ENCODE measurements at regions not wholly inside any gene's neighbourhood (a gene's known extent, or its start where the extent isn't known, plus 50 kb on each side); places are given as distances from the start of the nearest gene placed in this dataset.

- no peak for DNase-seq (ENCODE audit: extremely low read depth, low read depth)
- H3K4me3 ChIP-seq (replicated peaks; ENCODE audit: low read depth, low read length): no peak overlapping the region
- no peak for TF ChIP-seq CTCF (IDR thresholded peaks at IDR 0.05; ENCODE audit: low read depth, low read length, missing control alignments)
Observed at GRCh38 chr13:59367467-59367866, 796.3 kb downstream of the DIAPH3 start.

- TF ChIP-seq CTCF (IDR thresholded peaks at IDR 0.05; ENCODE audit: low read depth, low read length, missing control alignments): no peak
- no peak overlapping the region for H3K4me3 ChIP-seq (replicated peaks; ENCODE audit: low read depth, low read length)
- no peak for DNase-seq (ENCODE audit: extremely low read depth, low read depth)
Observed at GRCh38 chr13:59367904-59368303, 795.8 kb downstream of the DIAPH3 start.

- no peak overlapping the region for H3K4me3 ChIP-seq (replicated peaks; ENCODE audit: low read depth, low read length)
- no peak for DNase-seq (ENCODE audit: extremely low read depth, low read depth)
- no peak for TF ChIP-seq CTCF (IDR thresholded peaks at IDR 0.05; ENCODE audit: low read depth, low read length, missing control alignments)
Observed at GRCh38 chr13:59368693-59369092, 795.0 kb downstream of the DIAPH3 start.

GRCh38 chr13:59371229-59371628 is 792.5 kb downstream of the DIAPH3 start:
- TF ChIP-seq CTCF (IDR thresholded peaks at IDR 0.05; ENCODE audit: low read depth, low read length, missing control alignments): no peak
- no peak for DNase-seq (ENCODE audit: extremely low read depth, low read depth)
- no peak overlapping the region for H3K4me3 ChIP-seq (replicated peaks; ENCODE audit: low read depth, low read length)

- no peak for TF ChIP-seq CTCF (IDR thresholded peaks at IDR 0.05; ENCODE audit: low read depth, low read length, missing control alignments)
- DNase-seq (ENCODE audit: extremely low read depth, low read depth): no peak
- H3K4me3 ChIP-seq (replicated peaks; ENCODE audit: low read depth, low read length): no peak overlapping the region
Observed at GRCh38 chr13:59373341-59373740, 790.4 kb downstream of the DIAPH3 start.

- H3K4me3 ChIP-seq (replicated peaks; ENCODE audit: low read depth, low read length): no peak overlapping the region
- no peak for DNase-seq (ENCODE audit: extremely low read depth, low read depth)
- no peak for TF ChIP-seq CTCF (IDR thresholded peaks at IDR 0.05; ENCODE audit: low read depth, low read length, missing control alignments)
Observed at GRCh38 chr13:59374691-59375090, 789.0 kb downstream of the DIAPH3 start.

GRCh38 chr13:59384154-59384553 is 779.6 kb downstream of the DIAPH3 start:
- no peak for DNase-seq (ENCODE audit: extremely low read depth, low read depth)
- H3K4me3 ChIP-seq (replicated peaks; ENCODE audit: low read depth, low read length): no peak overlapping the region
- TF ChIP-seq CTCF (IDR thresholded peaks at IDR 0.05; ENCODE audit: low read depth, low read length, missing control alignments): no peak
